ENCODE measurements at regions not wholly inside any gene's neighbourhood (a gene's known extent, or its start where the extent isn't known, plus 50 kb on each side); places are given as distances from the start of the nearest gene placed in this dataset.

- Histone ChIP-seq H3K9ac (ENCODE audit: low read length) (no peak overlapping the region), H3K9me3 (ENCODE audit: control extremely low read depth in 1 of 3, control insufficient read depth in 2 of 3, insufficient read depth in 1 of 3, low read length in 2 of 3) (no peaks in the 10 kb centered on the region), H3K4me1 (ENCODE audit: control insufficient read depth in 2 of 2, insufficient read depth in 2 of 2, low read length in 2 of 2) (no peaks in the 10 kb centered on the region), H3K4me3 (ENCODE audit: control extremely low read depth in 1 of 5, extremely low read depth in 1 of 5, insufficient read depth in 1 of 5, low read depth in 2 of 5, low read length in 4 of 5) (no peak overlapping the region), H3K79me2 (ENCODE audit: control insufficient read depth, insufficient read depth, low read length) (no peaks in the 10 kb centered on the region), H4K20me1 (ENCODE audit: control insufficient read depth, insufficient read depth, low read length, poor library complexity, severe bottlenecking) (no peaks in the 10 kb centered on the region), H2AFZ (ENCODE audit: insufficient read depth, low read depth, low read length, poor library complexity, severe bottlenecking) (no peak overlapping the region), H3K27me3 (replicated peaks in 1 of 4; ENCODE audit: control extremely low read depth in 1 of 4, control insufficient read depth in 3 of 4, insufficient read depth in 4 of 4, low read length in 3 of 4) (no peaks in the 10 kb centered on the region), H3K27ac (ENCODE audit: low read length in 2 of 2) (no peak overlapping the region), H3K36me3 (replicated peaks in 1 of 2; ENCODE audit: control extremely low read depth in 1 of 2, control insufficient read depth in 1 of 2, extremely low read depth in 1 of 2, insufficient read depth in 2 of 2, low read length in 1 of 2) (no peaks in the 10 kb centered on the region), H3K4me2 (replicated peaks; ENCODE audit: low read depth, low read length, poor library complexity, severe bottlenecking) (no peak overlapping the region)
- POLR2A ChIA-PET, result no interaction called here
- Mint-ChIP-seq H3K4me1 (no peaks in the 10 kb centered on the region), H3K9me3 (ENCODE audit: insufficient read depth) (no peaks in the 10 kb centered on the region), H3K27me3 (peaks cover 5% of the 10 kb centered on the region), H3K4me3 (no peak overlapping the region), H3K27ac (no peak overlapping the region)
- no CpG with 5 or more reads among the region's 1 CpG for WGBS (ENCODE audit: insufficient coverage)
- ATAC-seq (ENCODE audit: low read depth) (no peak), DNase-seq (no peak)
- CTCF ChIA-PET, result no interaction called here
- no peak for TF ChIP-seq EZH2 (IDR thresholded peaks at IDR 0.05; ENCODE audit: borderline replicate concordance, insufficient read depth, low read depth, low read length, poor library complexity, severe bottlenecking)
- TF ChIP-seq, protein P1, sequence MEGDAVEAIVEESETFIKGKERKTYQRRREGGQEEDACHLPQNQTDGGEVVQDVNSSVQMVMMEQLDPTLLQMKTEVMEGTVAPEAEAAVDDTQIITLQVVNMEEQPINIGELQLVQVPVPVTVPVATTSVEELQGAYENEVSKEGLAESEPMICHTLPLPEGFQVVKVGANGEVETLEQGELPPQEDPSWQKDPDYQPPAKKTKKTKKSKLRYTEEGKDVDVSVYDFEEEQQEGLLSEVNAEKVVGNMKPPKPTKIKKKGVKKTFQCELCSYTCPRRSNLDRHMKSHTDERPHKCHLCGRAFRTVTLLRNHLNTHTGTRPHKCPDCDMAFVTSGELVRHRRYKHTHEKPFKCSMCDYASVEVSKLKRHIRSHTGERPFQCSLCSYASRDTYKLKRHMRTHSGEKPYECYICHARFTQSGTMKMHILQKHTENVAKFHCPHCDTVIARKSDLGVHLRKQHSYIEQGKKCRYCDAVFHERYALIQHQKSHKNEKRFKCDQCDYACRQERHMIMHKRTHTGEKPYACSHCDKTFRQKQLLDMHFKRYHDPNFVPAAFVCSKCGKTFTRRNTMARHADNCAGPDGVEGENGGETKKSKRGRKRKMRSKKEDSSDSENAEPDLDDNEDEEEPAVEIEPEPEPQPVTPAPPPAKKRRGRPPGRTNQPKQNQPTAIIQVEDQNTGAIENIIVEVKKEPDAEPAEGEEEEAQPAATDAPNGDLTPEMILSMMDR (IDR thresholded peaks at IDR 0.05), result no peak
- intact Hi-C loops (cut with micrococcal nuclease), result no loop called here
Observed at GRCh38 chr16:79949417-79949816, 348.9 kb upstream of the MAF start.

- WGBS (ENCODE audit: insufficient coverage), result 34% methylated on average over 3 of the region's 3 CpGs
- no peak overlapping the region for H3K9ac ChIP-seq (ENCODE audit: low read length)
- Mint-ChIP-seq H3K27ac (no peak overlapping the region), H3K4me3 (no peak overlapping the region), H3K27me3 (peaks cover 5% of the 10 kb centered on the region), H3K9me3 (ENCODE audit: insufficient read depth) (no peaks in the 10 kb centered on the region), H3K4me1 (no peaks in the 10 kb centered on the region)
- H3K27me3 ChIP-seq (replicated peaks in 1 of 4; ENCODE audit: control extremely low read depth in 1 of 4, control insufficient read depth in 3 of 4, insufficient read depth in 4 of 4, low read length in 3 of 4), result no peaks in the 10 kb centered on the region
- H3K36me3 ChIP-seq (replicated peaks in 1 of 2; ENCODE audit: control extremely low read depth in 1 of 2, control insufficient read depth in 1 of 2, extremely low read depth in 1 of 2, insufficient read depth in 2 of 2, low read length in 1 of 2), result no peaks in the 10 kb centered on the region
- no peak overlapping the region for H3K27ac ChIP-seq (ENCODE audit: low read length in 2 of 2)
- H4K20me1 ChIP-seq (ENCODE audit: control insufficient read depth, insufficient read depth, low read length, poor library complexity, severe bottlenecking), result no peaks in the 10 kb centered on the region
- no peaks in the 10 kb centered on the region for H3K4me1 ChIP-seq (ENCODE audit: control insufficient read depth in 2 of 2, insufficient read depth in 2 of 2, low read length in 2 of 2)
- no peak overlapping the region for H3K4me2 ChIP-seq (replicated peaks; ENCODE audit: low read depth, low read length, poor library complexity, severe bottlenecking)
- ChIA-PET CTCF (no interaction called here), POLR2A (no interaction called here)
- no peak overlapping the region for H3K4me3 ChIP-seq (ENCODE audit: control extremely low read depth in 1 of 5, extremely low read depth in 1 of 5, insufficient read depth in 1 of 5, low read depth in 2 of 5, low read length in 4 of 5)
- H3K9me3 ChIP-seq (ENCODE audit: control extremely low read depth in 1 of 3, control insufficient read depth in 2 of 3, insufficient read depth in 1 of 3, low read length in 2 of 3), result no peaks in the 10 kb centered on the region
- intact Hi-C loops (cut with micrococcal nuclease), result no loop called here
- no peak for ATAC-seq (ENCODE audit: low read depth)
- no peak for DNase-seq
- TF ChIP-seq, protein P1 (IDR thresholded peaks at IDR 0.05), result no peak
- TF ChIP-seq EZH2 (IDR thresholded peaks at IDR 0.05; ENCODE audit: borderline replicate concordance, insufficient read depth, low read depth, low read length, poor library complexity, severe bottlenecking), result no peak
- H2AFZ ChIP-seq (ENCODE audit: insufficient read depth, low read depth, low read length, poor library complexity, severe bottlenecking), result no peak overlapping the region
- no peaks in the 10 kb centered on the region for H3K79me2 ChIP-seq (ENCODE audit: control insufficient read depth, insufficient read depth, low read length)
Observed at GRCh38 chr16:79947771-79948170, 347.2 kb upstream of the MAF start.
